ENCODE measurements at regions not wholly inside any gene's neighbourhood (a gene's known extent, or its start where the extent isn't known, plus 50 kb on each side); places are given as distances from the start of the nearest gene placed in this dataset.
A peak's percentile ranks its signal among the peaks of the same experiment; 100 is the strongest.

DNA sequence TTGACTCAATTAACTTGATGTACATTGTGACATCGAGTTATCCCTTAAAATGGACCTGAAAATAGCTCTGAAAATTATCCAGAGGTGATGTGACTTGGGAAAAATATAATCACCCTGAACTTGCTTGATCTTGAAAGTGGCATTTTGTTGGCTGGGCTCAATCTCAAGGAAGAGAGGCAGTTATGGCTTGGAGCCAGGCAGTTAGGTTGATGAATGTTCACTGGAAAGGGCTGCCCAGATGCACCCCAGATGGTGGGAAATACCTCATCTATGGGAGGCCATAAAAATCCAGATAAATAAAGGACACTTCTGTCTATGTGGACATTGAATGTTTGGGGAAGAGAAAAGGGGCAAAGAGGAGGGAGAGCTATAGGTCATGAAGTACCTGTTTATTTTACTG lies 55.7 kb upstream of the OR5AN1 start:
- no peak for DNase-seq

DNA sequence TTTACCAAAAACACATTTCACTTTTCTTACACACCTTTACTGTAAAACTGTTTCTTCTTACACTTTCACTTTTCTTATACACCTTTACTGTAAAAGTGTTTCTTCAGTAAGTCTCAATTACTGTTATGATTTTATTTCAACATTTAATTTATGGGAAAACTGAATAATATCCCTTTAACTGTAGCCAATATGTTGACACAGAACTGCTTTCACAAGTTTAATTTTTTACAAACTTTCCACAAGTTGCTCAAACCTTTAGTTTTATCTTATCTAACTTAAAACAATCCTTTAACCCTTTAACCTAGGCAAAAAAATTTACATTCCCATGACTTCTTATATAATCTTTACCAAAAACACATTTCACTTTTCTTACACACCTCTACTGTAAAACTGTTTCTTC lies 63.3 kb upstream of the OR5AN1 start:
- no peak for DNase-seq

DNA sequence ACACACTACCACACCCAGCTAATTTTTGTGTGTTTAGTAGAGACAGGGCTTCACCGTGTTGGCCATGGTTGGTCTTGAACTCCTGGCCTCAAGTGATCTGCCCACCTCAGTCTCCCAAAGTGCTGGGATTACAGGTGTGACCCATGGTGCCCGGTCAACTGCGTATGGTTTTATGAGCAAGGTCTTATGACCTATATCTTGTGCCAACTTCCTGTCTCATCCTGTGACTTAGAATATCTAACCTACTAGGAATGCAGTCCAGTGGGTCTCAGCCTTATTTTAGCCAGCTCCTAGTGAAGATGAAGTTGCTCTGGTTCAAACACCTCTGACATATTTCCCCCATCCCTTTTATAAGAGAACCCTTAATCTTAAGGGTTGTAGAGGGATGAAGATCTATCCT lies 66.1 kb upstream of the OR5AN1 start:
- no peak for DNase-seq

GRCh38 chr11:59291228-59291627 lies 67.5 kb upstream of the OR5AN1 start:
- no peak for DNase-seq

DNA sequence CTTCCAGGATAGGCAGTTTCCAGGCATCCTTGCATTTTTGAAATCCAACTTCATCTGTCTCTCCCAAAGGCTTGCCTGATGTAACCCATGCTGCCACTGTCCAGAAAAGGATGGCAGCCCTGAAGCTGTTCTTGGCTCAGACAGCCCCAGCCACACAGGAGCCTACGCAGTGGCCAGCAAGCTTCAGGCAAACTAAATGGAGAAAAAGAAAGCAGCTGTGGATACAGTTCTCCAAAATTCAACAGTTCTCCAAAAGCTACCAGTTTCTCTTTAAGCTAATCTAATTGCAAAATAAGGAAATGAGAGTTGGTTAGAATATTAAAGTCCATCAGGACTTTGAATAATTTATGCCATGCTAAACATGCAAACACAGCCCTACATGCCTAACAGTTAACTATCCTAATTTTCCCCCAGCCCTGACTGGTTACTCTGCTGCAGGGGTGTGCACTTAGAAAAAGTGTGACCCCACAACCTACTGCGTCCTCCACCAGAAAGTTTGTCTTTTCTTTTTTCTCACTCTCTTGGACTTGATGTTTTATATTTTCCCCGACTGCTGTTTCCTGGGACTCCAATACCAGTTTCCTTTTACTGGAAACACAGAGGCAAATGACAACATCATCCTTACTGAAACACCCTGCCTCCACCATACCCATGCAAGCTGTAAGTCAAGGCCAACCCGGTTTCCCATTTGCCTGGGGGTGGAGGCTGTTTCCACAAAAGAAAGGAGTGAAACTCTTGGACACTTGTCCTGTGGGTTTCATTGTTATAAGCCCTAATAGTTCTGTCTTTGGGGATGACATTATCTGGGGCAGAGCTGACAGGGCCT lies 69.1 kb upstream of the OR5AN1 start:
- no peak for DNase-seq

GRCh38 chr11:59285716-59286260 lies 72.9 kb upstream of the OR5AN1 start:
- DNase-seq = no peak

GRCh38 chr11:59284773-59285129 lies 72.0 kb upstream of the MPEG1 start:
- DNase-seq = no peak

- DNase-seq = peak; percentile 30
Measured at GRCh38 chr11:59283825-59284772, 71.4 kb upstream of the MPEG1 start.

GRCh38 chr11:59283311-59283710 lies 70.6 kb upstream of the MPEG1 start:
- DNase-seq = no peak

- DNase-seq = no peak
Measured at GRCh38 chr11:59281177-59281576, 68.5 kb upstream of the MPEG1 start.

DNA sequence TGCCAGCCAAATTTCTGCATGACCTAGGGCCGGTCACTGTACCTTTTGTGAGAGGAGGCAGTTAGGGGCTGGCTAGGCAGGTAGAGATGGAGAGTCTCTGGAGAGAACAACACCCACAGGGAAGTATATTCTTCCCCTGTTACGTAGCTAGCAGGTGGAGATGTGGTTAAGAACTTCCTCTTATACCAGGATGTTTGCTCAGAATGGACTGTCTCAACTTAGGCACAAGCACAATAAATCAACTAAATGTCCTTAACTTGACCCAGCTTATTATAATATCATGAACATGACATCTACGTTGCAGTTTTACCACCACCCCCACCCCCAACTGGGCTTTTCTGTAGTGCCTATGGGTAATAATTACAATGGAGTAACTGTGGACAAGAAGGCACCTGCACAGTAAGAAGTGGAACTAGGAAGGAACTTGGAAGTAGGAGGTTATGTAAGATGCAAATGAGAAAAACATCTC lies 60.7 kb upstream of the MPEG1 start:
- no peak for DNase-seq

DNA sequence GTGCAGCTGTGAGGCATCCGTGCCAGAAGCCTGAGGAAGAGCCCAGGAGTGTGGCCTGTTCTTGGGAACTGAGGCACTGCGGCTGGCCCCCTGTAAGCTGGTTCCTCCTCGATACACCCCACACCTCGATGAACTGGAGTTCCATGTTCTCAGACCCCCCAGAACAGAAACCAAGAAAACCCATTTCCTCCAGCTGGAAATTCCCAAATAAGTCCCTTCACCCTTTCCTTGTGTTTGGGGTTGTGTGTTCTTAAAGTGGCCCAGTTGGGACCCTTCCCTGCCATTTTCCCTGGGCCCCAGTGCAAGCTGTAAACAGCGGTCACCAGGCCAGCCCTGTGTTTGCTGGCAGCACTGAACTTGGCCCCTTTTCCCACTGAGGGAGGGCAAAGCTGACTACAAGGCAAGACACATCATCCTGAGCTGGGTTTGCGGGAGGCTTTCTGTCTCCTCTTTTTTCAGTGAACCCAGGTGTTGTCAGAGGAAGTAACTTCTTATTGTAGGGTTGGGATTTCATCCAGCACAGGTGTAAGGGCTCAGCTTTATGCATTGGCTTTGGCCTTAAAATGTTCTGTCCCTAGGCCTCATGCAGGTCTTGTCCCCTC lies 60.1 kb upstream of the MPEG1 start:
- DNase-seq = no peak

DNA sequence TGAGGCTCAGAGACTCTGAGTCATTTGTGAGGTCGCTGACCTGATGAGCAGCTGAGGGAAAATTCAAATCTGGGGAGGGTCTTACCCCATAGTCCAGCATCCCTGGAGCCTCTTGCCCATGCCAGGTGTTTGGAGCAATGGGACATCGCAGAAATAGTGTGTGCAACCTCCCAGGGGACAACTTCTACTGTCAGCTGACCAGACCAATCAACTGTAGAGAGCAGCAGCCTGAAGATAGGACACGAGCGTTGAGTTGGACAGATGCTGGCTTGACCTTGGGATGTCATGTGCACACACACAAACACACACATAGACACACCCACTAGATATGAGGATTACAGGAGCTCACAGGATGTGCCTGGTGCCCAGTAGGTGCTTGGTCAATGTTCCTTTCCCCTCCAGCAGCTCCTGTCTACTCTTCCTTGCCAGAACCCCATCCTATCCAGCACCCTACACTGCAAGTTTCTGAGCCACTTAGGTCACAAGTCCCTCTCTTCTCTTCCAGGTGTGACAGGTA lies 59.1 kb upstream of the MPEG1 start:
- DNase-seq = no peak

DNA sequence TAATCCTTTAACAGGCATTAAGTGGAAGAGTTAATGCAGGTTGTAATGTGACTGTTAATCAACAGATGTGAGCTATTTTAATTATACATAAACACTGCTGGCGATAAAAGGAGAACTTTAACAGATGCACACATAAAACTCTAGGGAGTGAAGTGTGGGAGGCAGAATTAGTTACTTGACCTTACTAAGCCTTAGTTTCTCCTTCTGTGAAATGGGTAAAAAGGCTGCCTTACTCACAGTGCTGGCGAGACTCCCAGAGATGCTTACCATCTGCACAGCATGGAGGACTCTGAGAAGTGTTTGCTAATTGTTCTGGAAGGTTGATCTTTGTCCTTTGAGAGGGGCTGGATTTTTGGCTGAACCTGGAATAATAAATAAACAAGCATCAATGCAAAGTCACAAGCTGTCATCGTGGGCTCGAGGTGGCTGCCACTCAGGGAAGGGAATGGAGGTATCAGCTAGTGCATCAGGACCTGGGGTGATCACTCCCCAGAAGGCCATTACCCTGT lies 58.6 kb upstream of the MPEG1 start:
- no peak for DNase-seq

DNA sequence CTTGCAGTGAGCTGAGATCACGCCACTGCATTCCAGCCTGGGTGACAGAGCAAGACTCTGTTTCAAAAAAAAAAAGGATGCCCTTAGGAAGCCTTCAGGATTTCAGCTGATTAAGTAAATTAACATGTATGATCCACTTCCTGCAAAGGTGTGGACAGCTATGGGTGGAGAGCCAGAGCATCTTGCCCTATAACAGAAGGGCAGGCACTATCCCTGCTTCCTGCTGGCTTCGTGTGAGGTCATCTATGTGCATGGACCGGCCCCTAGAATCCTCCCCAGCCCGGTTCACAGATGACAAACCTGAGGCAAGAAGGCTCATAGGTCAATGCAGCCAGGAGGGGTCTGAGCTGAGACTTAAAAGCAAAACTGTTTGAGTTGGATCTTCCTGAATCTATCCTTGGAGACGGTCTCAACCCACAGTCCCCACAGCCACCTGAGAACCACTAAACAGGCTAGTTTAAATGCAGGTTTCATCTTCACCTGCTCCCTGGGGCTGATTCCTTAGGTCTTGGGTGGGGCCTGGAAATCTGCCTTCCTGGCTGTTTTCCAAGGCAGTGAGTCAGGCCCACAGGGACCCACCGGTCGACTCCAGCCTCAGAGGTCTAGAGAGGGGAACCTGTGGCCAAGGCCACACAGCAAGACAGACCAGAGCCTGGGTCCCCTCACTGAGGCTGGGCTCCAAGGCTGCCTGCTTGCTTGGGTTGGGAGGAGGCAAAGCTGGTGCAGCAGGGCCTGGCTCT lies 55.2 kb upstream of the MPEG1 start:
- no peak for DNase-seq

DNA sequence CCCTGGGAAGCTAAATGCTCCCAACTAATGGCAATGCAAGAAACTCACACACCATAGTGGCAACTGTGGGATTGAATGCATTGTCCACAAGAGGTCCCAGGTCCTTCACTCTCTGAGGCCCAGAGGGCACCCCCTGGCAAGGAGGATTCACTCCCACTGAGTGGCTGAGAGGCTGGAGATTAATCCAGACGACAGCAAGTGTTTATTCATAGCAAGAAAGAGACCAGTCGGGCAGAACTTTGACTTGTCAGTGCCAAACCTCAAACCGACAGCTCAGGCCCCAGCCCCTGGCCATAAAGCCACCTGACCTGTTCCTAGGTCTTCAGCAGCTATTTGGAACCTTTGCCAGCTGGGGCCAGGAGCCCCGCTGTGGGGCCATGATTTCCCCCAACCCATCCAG lies 54.5 kb upstream of the MPEG1 start:
- DNase-seq = no peak

- DNase-seq = no peak
Measured at GRCh38 chr11:59266491-59266890, 53.8 kb upstream of the MPEG1 start.

- no peak for DNase-seq
Measured at GRCh38 chr11:59265735-59266134, 53.0 kb upstream of the MPEG1 start.

- DNase-seq = no peak
Measured at GRCh38 chr11:59264736-59265135, 52.0 kb upstream of the MPEG1 start.

GRCh38 chr11:59263225-59263894 lies 50.6 kb upstream of the MPEG1 start:
- no peak for DNase-seq
